C4-2B (cell line): ENCODE measurements at regions not wholly inside any gene's neighbourhood (a gene's known extent, or its start where the extent isn't known, plus 50 kb on each side); places are given as distances from the start of the nearest gene placed in this dataset.

ENCODE experiments used
- CTCF ChIP-seq: fragments of 450-650 bp; conservative IDR thresholded peaks from 2 replicates; pipeline ENCODE4 v1.5.1; 2017; ENCODE audit warnings: mild to moderate bottlenecking
- ZFX ChIP-seq: fragments of 450-650 bp; IDR thresholded peaks from 2 replicates; pipeline ENCODE4 v1.6.1; 2017

- TF ChIP-seq CTCF (no peak), ZFX (no peak)
These were observed 107.2 kb upstream of the SIRPA start for GRCh38 chr20:1788044-1788443.
